OCI-LY1 (cell line): ENCODE measurements at regions not wholly inside any gene's neighbourhood (a gene's known extent, or its start where the extent isn't known, plus 50 kb on each side); places are given as distances from the start of the nearest gene placed in this dataset.

Source experiments
- H2AFZ ChIP-seq: fragments of 200-600 bp; sonication (generic), shearing (Covaris generic); 2 replicates; pipeline ENCODE4 v1.6.0; 2014; ENCODE audit warnings: antibody characterized with exemption, mild to moderate bottlenecking, low read length
- H3F3A ChIP-seq: fragments of 200-600 bp; sonication (generic), shearing (Covaris generic); 2 replicates; pipeline ENCODE4 v1.6.0; 2014; ENCODE audit warnings: mild to moderate bottlenecking, antibody characterized with exemption, low read length, moderate library complexity; ENCODE audit not compliant: insufficient read depth
- H3K27ac ChIP-seq: fragments of 200-600 bp; sonication (generic); 2 replicates; pipeline ENCODE4 v1.5.1; 2014; ENCODE audit warnings: low read length, mixed run types, mild to moderate bottlenecking, low read depth; ENCODE audit not compliant: poor library complexity, severe bottlenecking
- H3K27me3 ChIP-seq: fragments of 200-600 bp; sonication (generic); 2 replicates; pipeline ENCODE4 v1.6.0; 2014; ENCODE audit warnings: antibody characterized with exemption, mild to moderate bottlenecking, low read length, moderate library complexity; ENCODE audit not compliant: insufficient read depth
- H3K36me3 ChIP-seq: fragments of 200-600 bp; sonication (generic); 2 replicates; pipeline ENCODE4 v1.6.1; 2014; ENCODE audit warnings: mild to moderate bottlenecking, antibody characterized with exemption, low read length, moderate library complexity, mixed read lengths; ENCODE audit not compliant: insufficient read depth
- H3K4me1 ChIP-seq: fragments of 200-600 bp; sonication (generic); 2 replicates; pipeline ENCODE4 v1.5.1; 2014; ENCODE audit warnings: mild to moderate bottlenecking, low read length, moderate library complexity; ENCODE audit not compliant: insufficient read depth, severe bottlenecking
- H3K4me2 ChIP-seq: fragments of 200-600 bp; sonication (generic), shearing (Covaris generic); 2 replicates; pipeline ENCODE4 v1.6.1; 2014; ENCODE audit warnings: low read length
- H3K4me3 ChIP-seq: fragments of 200-600 bp; sonication (generic); 2 replicates; pipeline ENCODE4 v1.5.1; 2014; ENCODE audit warnings: low read length, low read depth, mild to moderate bottlenecking, mixed read lengths; ENCODE audit not compliant: poor library complexity, severe bottlenecking
- H3K79me2 ChIP-seq: fragments of 200-600 bp; shearing (Covaris generic); 2 replicates; pipeline ENCODE4 v1.6.1; 2016; ENCODE audit warnings: mixed run types, low read length, mixed read lengths; ENCODE audit not compliant: insufficient read depth
- H3K9ac ChIP-seq: fragments of 200-600 bp; sonication (generic), shearing (Covaris generic); 2 replicates; pipeline ENCODE4 v1.6.1; 2014; ENCODE audit warnings: mild to moderate bottlenecking, low read length, mixed read lengths
- H3K9me2 ChIP-seq: fragments of 200-600 bp; sonication (generic), shearing (Covaris generic); 2 replicates; pipeline ENCODE4 v1.6.1; 2014; ENCODE audit warnings: low read depth, mild to moderate bottlenecking, low read length, mixed read lengths
- H3K9me3 ChIP-seq: fragments of 200-600 bp; shearing (Covaris generic); 2 replicates; pipeline ENCODE4 v1.6.1; 2014; ENCODE audit warnings: low read length, mixed read lengths
- H4K20me1 ChIP-seq: fragments of 200-600 bp; sonication (generic), shearing (Covaris generic); 2 replicates; pipeline ENCODE4 v1.6.0; 2016; ENCODE audit warnings: mild to moderate bottlenecking, low read length; ENCODE audit not compliant: insufficient read depth
- EZH2 ChIP-seq: fragments of 200-600 bp; sonication (generic), shearing (Covaris generic); IDR thresholded peaks from 2 replicates; pipeline ENCODE4 v1.8.0; 2017; ENCODE audit warnings: borderline replicate concordance, mixed run types, mild to moderate bottlenecking, antibody characterized with exemption, low read length, moderate library complexity, mixed read lengths
- TF ChIP-seq, protein P1 (sequence below): fragments of 200-600 bp; sonication (generic), shearing (Covaris generic); IDR thresholded peaks from 2 replicates; pipeline ENCODE4 v1.5.1; 2017; ENCODE audit warnings: mild to moderate bottlenecking, antibody characterized with exemption, low read length, moderate library complexity, mixed read lengths

- H3K9ac ChIP-seq: no peak overlapping the region
- H3K4me2 ChIP-seq: no peak overlapping the region
These were observed 948.0 kb downstream of the DSC3 start for GRCh38 chr18:30094556-30094955.

DNA sequence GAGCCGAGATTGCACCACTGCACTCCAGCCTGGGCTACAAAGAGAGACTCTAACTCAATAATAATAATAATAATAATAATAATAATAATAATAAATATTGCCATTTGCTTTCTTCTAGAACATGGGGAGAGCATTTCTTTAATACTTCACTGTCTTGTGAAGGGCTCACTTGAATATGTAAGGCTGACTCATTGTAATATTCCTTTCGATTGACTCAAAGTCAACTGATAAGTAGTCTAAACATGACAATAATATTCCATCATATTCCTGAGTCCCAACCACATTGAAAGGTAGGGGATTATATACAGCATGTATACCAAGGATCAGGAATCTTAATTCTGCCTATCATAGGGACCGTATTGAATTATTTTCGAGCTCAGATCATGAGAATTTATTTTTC lies 949.2 kb downstream of the DSC3 start:
- Histone ChIP-seq H3K36me3 (no peaks in the 10 kb centered on the region), H3K4me2 (no peak overlapping the region), H2AFZ (no peak overlapping the region), H3K9ac (no peak overlapping the region), H3K79me2 (no peaks in the 10 kb centered on the region), H3K27me3 (no peaks in the 10 kb centered on the region), H3K9me2 (no peaks in the 10 kb centered on the region), H3K4me1 (no peaks in the 10 kb centered on the region), H3F3A (no peaks in the 10 kb centered on the region), H3K4me3 (no peak overlapping the region), H3K27ac (no peak overlapping the region), H4K20me1 (no peaks in the 10 kb centered on the region), H3K9me3 (no peaks in the 10 kb centered on the region)
- no peak for TF ChIP-seq EZH2
- TF ChIP-seq, protein P1, sequence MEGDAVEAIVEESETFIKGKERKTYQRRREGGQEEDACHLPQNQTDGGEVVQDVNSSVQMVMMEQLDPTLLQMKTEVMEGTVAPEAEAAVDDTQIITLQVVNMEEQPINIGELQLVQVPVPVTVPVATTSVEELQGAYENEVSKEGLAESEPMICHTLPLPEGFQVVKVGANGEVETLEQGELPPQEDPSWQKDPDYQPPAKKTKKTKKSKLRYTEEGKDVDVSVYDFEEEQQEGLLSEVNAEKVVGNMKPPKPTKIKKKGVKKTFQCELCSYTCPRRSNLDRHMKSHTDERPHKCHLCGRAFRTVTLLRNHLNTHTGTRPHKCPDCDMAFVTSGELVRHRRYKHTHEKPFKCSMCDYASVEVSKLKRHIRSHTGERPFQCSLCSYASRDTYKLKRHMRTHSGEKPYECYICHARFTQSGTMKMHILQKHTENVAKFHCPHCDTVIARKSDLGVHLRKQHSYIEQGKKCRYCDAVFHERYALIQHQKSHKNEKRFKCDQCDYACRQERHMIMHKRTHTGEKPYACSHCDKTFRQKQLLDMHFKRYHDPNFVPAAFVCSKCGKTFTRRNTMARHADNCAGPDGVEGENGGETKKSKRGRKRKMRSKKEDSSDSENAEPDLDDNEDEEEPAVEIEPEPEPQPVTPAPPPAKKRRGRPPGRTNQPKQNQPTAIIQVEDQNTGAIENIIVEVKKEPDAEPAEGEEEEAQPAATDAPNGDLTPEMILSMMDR: no peak

More at GRCh38 chr18:30094556-30094955, 948.0 kb downstream of the DSC3 start:
- Histone ChIP-seq H4K20me1 (no peaks in the 10 kb centered on the region), H2AFZ (no peak overlapping the region), H3K4me3 (no peak overlapping the region), H3K9me3 (no peaks in the 10 kb centered on the region), H3K9me2 (no peaks in the 10 kb centered on the region), H3K27me3 (no peaks in the 10 kb centered on the region), H3K4me1 (no peaks in the 10 kb centered on the region), H3F3A (no peaks in the 10 kb centered on the region), H3K27ac (no peak overlapping the region), H3K36me3 (no peaks in the 10 kb centered on the region), H3K79me2 (no peaks in the 10 kb centered on the region)
- TF ChIP-seq, protein P1: no peak
- TF ChIP-seq EZH2: no peak

DNA sequence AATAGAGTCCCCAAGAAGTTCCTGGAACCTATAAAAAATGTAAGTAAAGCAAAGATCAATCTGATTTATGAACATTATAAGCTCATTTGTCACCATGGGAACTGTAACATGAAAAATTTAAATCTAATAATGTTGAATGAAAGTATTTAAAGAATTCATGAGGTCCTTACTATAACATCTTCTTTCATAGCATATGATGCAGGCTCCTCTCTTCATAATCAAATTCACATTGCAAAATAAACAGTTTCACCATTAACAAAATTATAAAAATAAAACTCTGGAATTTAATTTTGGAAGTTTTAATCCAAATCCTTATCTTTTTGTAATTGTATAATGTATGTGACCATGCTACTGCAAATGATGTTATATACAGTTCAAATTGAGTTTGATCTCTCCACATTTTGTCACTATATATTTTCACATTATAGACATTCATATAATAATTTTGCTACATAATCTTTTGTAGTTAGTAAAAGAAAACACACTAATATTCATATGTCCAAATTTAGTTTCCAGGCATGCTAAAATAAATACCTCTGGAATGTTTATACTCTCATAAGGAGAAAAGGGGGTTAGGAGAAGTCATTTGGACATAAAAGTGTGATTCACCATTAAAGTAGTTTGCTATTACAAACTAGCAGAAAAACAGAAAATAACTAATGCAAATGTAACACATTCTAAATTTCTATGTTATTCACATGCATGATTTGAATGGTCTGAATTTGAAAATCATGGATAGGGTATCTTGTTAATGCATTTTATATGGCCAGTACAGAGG lies 954.1 kb downstream of the DSC3 start:
- TF ChIP-seq, protein P1: no peak
- TF ChIP-seq EZH2: no peak
- Histone ChIP-seq H4K20me1 (no peaks in the 10 kb centered on the region), H3K9me3 (no peaks in the 10 kb centered on the region), H3K36me3 (no peaks in the 10 kb centered on the region), H3K79me2 (no peaks in the 10 kb centered on the region), H3K4me2 (no peak overlapping the region), H3K9me2 (no peaks in the 10 kb centered on the region), H3K9ac (no peak overlapping the region), H3K4me1 (no peaks in the 10 kb centered on the region), H3K27me3 (no peaks in the 10 kb centered on the region), H2AFZ (no peak overlapping the region), H3F3A (no peaks in the 10 kb centered on the region), H3K4me3 (no peak overlapping the region), H3K27ac (no peak overlapping the region)
